ENCODE measurements at regions not wholly inside any gene's neighbourhood (a gene's known extent, or its start where the extent isn't known, plus 50 kb on each side); places are given as distances from the start of the nearest gene placed in this dataset.

DNA sequence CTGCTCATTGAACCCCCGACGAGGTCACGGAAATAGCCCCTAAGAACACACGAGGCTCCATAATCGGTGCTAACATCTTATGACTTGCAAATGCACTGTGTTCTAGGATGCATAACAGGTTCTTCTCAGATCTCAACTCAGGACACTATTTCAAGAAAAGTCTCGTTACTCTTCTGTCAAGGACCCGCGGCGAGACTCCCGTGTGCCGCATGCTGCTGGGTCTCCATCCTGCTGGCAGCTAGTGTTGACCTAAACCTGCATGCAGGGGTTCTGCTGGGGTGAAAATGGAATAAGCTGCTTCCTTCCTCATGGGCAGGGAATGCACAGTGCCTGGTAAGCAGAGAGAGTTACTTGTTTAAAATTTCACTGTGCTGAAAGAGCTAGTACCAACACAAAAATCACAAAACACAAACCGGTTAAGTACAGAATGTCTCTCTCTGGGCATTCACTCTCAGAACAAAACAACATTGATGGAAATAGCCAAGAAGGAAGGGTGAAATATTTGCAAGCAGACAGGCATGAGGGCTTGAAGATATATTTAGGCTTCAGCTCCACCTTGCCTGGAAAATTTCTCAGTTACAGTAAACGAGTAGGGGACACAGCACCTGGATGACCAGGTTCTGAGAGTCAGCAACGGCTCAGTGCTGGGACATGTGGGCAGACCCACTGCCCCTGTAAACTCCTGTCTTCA lies 416.5 kb downstream of the GADD45G start:
- no peak for DNase-seq
- Mint-ChIP-seq H3K9me3 (no peaks in the 10 kb centered on the region), H3K36me3 (ENCODE audit: low read depth) (no peaks in the 10 kb centered on the region), H3K27ac (no peak overlapping the region), H3K27me3 (peaks cover 28% of the 10 kb centered on the region), H3K4me1 (ENCODE audit: low read depth) (no peaks in the 10 kb centered on the region), H3K4me3 (no peak overlapping the region)

DNA sequence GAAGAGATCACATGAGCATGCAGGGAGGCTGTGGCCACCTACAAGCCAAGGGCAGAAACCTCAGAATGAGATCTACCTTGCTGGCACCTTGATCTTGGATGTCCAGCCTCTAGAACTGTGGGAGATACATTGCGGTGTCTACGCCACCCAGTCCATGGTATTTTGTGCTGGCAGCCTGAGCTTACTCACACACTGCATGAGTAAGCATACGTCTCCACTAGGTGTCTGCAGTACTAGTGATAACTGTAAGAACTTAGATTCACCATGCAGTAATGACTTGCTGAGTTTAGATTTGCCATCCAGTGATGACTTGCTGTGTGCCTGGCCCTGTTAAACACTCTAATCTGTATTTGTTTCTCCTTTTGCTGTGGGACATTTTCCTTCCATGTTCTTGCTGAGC lies 417.7 kb downstream of the GADD45G start:
- peaks cover 28% of the 10 kb centered on the region for H3K27me3 Mint-ChIP-seq
- no peak overlapping the region for H3K27ac Mint-ChIP-seq
- DNase-seq: no peak
- H3K36me3 Mint-ChIP-seq (ENCODE audit: low read depth): no peaks in the 10 kb centered on the region
- no peaks in the 10 kb centered on the region for H3K9me3 Mint-ChIP-seq
- no peak overlapping the region for H3K4me3 Mint-ChIP-seq
- H3K4me1 Mint-ChIP-seq (ENCODE audit: low read depth): no peaks in the 10 kb centered on the region

DNA sequence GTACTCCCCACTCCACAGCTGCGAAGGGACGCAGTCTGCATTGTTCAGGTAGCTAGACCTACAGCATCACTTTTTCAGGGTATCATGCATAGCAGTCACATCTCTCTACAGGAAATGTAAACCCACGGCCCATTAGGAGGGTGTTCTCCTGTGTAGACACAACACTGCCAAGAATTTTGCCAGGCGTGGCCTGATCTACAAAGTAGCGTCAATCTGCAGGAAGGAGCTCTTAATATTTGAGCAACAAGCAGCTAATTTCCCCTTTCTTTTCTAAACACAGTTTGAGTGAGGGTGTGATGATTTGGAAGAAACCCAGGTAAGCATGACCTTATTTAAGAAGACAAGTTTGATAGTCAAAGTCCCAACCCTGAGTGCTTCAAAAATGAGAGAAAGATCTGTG lies 419.0 kb downstream of the GADD45G start:
- DNase-seq: no peak
- H3K27me3 Mint-ChIP-seq: peaks cover 28% of the 10 kb centered on the region
- H3K9me3 Mint-ChIP-seq: no peaks in the 10 kb centered on the region
- H3K4me3 Mint-ChIP-seq: no peak overlapping the region
- no peaks in the 10 kb centered on the region for H3K4me1 Mint-ChIP-seq (ENCODE audit: low read depth)
- H3K36me3 Mint-ChIP-seq (ENCODE audit: low read depth): no peaks in the 10 kb centered on the region
- H3K27ac Mint-ChIP-seq: no peak overlapping the region

GRCh38 chr9:90024409-90024808 lies 419.6 kb downstream of the GADD45G start:
- no peak for DNase-seq
- Mint-ChIP-seq H3K27ac (no peak overlapping the region), H3K4me3 (no peak overlapping the region), H3K4me1 (ENCODE audit: low read depth) (no peaks in the 10 kb centered on the region), H3K36me3 (ENCODE audit: low read depth) (no peaks in the 10 kb centered on the region), H3K27me3 (peaks cover 28% of the 10 kb centered on the region), H3K9me3 (no peaks in the 10 kb centered on the region)

DNA sequence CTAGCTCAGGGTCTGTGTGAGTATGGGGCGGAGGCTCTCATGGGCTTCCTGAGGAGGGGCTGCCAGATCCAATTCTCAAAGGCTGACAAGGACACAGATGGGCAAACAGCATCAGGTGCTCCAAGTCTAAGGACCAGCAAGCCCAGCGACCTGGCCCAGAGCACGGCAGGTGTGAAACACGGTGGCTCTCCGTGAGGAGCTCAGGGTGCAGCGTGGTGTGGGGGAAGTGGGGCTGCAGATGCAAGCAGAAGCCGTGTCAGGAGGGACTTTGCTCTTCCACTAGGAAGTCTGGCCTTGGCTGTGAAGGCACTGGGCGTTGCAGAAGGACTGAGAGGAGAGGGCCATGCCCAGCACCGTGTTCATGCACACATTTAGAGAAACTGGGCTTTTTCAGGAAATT lies 420.0 kb downstream of the GADD45G start:
- Mint-ChIP-seq H3K27ac (no peak overlapping the region), H3K27me3 (peaks cover 28% of the 10 kb centered on the region), H3K36me3 (ENCODE audit: low read depth) (no peaks in the 10 kb centered on the region), H3K4me1 (ENCODE audit: low read depth) (no peaks in the 10 kb centered on the region), H3K9me3 (no peaks in the 10 kb centered on the region), H3K4me3 (no peak overlapping the region)
- DNase-seq: no peak

GRCh38 chr9:90025816-90026215 lies 421.0 kb downstream of the GADD45G start:
- no peak for DNase-seq
- Mint-ChIP-seq H3K27ac (no peak overlapping the region), H3K27me3 (peaks cover 24% of the 10 kb centered on the region), H3K36me3 (ENCODE audit: low read depth) (no peaks in the 10 kb centered on the region), H3K9me3 (no peaks in the 10 kb centered on the region), H3K4me1 (ENCODE audit: low read depth) (no peaks in the 10 kb centered on the region), H3K4me3 (no peak overlapping the region)

GRCh38 chr9:90027296-90027790 lies 422.5 kb downstream of the GADD45G start:
- Mint-ChIP-seq H3K36me3 (ENCODE audit: low read depth) (no peaks in the 10 kb centered on the region), H3K4me3 (no peak overlapping the region), H3K9me3 (no peaks in the 10 kb centered on the region), H3K27ac (no peak overlapping the region), H3K27me3 (peaks cover 18% of the 10 kb centered on the region), H3K4me1 (ENCODE audit: low read depth) (no peaks in the 10 kb centered on the region)
- DNase-seq: no peak

DNA sequence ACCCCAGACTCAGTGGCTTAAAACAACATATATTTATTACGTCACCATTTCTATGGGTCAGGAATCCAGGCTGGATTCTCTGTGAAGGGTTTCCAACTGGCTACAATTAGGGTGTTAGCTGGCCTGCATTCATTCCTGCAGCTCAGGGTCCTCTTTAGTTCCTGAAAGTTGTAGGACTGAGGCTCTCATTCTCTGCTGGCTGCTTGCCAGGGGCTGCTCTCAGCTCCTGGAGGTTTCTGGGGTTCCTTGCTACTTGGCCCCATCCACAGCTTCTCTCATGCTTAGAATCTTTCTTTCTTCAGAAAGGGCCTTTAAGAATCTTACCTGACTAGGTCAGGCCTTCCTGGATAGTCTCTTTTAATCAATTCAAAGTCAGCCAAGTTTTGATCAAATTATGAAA lies 424.6 kb downstream of the GADD45G start:
- Mint-ChIP-seq H3K27ac (no peak overlapping the region), H3K36me3 (ENCODE audit: low read depth) (no peaks in the 10 kb centered on the region), H3K9me3 (no peaks in the 10 kb centered on the region), H3K4me3 (no peak overlapping the region), H3K4me1 (ENCODE audit: low read depth) (no peaks in the 10 kb centered on the region), H3K27me3 (peaks cover 11% of the 10 kb centered on the region)
- DNase-seq: no peak

- H3K9me3 Mint-ChIP-seq: no peaks in the 10 kb centered on the region
- no peak overlapping the region for H3K4me3 Mint-ChIP-seq
- H3K4me1 Mint-ChIP-seq (ENCODE audit: low read depth): no peaks in the 10 kb centered on the region
- no peaks in the 10 kb centered on the region for H3K36me3 Mint-ChIP-seq (ENCODE audit: low read depth)
- DNase-seq: no peak
- peaks cover 5% of the 10 kb centered on the region for H3K27me3 Mint-ChIP-seq
- H3K27ac Mint-ChIP-seq: no peak overlapping the region
These were observed 425.2 kb downstream of the GADD45G start for GRCh38 chr9:90029996-90030395.

DNA sequence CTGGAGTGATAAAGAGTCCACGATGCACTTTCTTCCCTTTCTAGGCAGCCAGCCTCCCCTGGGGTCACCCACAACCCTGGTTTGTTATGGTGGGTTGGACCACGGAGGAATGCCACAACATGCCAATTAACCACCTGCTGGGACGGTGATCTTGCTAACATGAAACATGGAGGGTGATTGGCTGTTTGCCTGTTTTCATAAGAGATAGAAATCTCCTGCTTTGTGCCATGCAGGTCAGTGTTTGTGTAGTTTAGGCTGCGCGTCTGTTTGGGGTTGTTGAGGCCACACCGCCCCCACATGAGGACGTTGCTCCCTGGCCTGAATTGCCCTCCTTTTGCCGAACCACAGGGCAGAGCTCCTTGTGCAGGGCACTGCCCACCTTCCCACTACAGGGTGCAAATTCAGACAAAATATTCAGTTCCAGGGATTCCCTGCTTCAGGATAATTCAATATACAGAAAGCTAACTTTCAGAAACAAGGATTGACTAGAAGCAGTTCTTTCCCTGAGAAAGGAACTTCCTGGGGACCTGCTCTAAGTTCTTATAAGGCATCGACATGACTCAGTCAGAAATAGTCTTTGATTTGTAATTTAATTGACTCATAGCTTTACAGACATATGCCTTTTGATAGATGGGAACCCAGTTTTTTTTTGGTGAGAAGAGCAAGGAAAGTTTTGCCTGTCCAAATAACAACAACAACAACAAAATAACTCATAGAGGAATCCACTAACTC lies 427.6 kb downstream of the GADD45G start:
- no peaks in the 10 kb centered on the region for H3K9me3 Mint-ChIP-seq
- H3K4me3 Mint-ChIP-seq: no peak overlapping the region
- H3K27ac Mint-ChIP-seq: no peak overlapping the region
- DNase-seq: no peak
- H3K36me3 Mint-ChIP-seq (ENCODE audit: low read depth): no peaks in the 10 kb centered on the region
- H3K27me3 Mint-ChIP-seq: no peaks in the 10 kb centered on the region
- no peaks in the 10 kb centered on the region for H3K4me1 Mint-ChIP-seq (ENCODE audit: low read depth)

- no peak overlapping the region for H3K4me3 Mint-ChIP-seq
- H3K27ac Mint-ChIP-seq: no peak overlapping the region
- H3K36me3 Mint-ChIP-seq (ENCODE audit: low read depth): no peaks in the 10 kb centered on the region
- no peaks in the 10 kb centered on the region for H3K27me3 Mint-ChIP-seq
- no peak for DNase-seq
- no peaks in the 10 kb centered on the region for H3K9me3 Mint-ChIP-seq
- H3K4me1 Mint-ChIP-seq (ENCODE audit: low read depth): no peaks in the 10 kb centered on the region
These were observed 428.3 kb downstream of the GADD45G start for GRCh38 chr9:90033028-90033650.

DNA sequence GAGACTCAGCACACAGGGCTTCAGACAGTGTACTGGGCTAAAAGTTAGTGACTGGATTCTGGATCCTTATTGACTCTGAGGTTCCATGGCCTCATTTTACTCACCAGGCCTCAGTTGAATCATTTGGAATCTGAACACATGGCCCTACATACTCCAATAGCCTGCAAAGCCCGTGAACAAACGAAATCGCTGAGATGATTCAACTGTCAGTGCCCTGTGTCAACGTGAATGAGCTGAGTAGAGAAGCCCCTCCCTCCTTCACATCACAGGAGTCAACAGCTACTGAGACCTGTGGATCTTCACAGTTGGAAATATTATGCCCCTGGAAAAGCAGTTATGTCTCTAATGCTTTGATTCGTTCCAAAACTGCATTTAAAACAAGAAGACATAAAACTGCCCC lies 429.3 kb downstream of the GADD45G start:
- DNase-seq: no peak
- Mint-ChIP-seq H3K36me3 (ENCODE audit: low read depth) (no peaks in the 10 kb centered on the region), H3K27ac (no peak overlapping the region), H3K27me3 (no peaks in the 10 kb centered on the region), H3K4me1 (ENCODE audit: low read depth) (no peaks in the 10 kb centered on the region), H3K9me3 (no peaks in the 10 kb centered on the region), H3K4me3 (no peak overlapping the region)

- Mint-ChIP-seq H3K4me3 (no peak overlapping the region), H3K9me3 (no peaks in the 10 kb centered on the region), H3K4me1 (ENCODE audit: low read depth) (no peaks in the 10 kb centered on the region), H3K27me3 (no peaks in the 10 kb centered on the region), H3K27ac (no peak overlapping the region), H3K36me3 (ENCODE audit: low read depth) (no peaks in the 10 kb centered on the region)
- DNase-seq: no peak
These were observed 430.7 kb downstream of the GADD45G start for GRCh38 chr9:90035471-90035870.

- Mint-ChIP-seq H3K4me3 (no peak overlapping the region), H3K27me3 (no peaks in the 10 kb centered on the region), H3K27ac (no peak overlapping the region), H3K9me3 (no peaks in the 10 kb centered on the region), H3K36me3 (ENCODE audit: low read depth) (no peaks in the 10 kb centered on the region), H3K4me1 (ENCODE audit: low read depth) (no peaks in the 10 kb centered on the region)
- DNase-seq: no peak
These were observed 432.5 kb downstream of the GADD45G start for GRCh38 chr9:90037146-90037797.

DNA sequence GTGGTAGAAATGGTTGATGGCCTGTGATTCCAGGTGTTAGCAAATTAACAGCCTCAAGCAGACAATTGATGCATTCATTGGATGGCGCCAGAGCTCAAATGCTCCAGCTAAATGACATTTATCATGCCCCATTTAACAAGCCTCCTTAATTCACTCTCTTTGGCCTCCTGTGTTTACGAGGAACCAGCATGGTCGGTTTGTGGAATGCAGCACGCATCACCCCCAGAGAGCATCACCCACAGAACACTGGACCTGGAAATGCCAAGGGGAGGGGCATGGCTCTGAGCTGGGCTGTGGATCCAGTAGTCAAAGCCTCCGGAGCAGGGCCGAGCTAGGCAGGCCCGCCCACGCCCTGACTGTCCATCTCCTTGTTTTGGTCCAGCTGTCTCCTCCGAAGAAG lies 434.0 kb downstream of the GADD45G start:
- Mint-ChIP-seq H3K4me1 (ENCODE audit: low read depth) (no peaks in the 10 kb centered on the region), H3K27ac (no peak overlapping the region), H3K36me3 (ENCODE audit: low read depth) (no peaks in the 10 kb centered on the region), H3K4me3 (no peak overlapping the region), H3K27me3 (no peaks in the 10 kb centered on the region), H3K9me3 (no peaks in the 10 kb centered on the region)
- DNase-seq: no peak

Measured in activated T-cell treated with anti-CD3 and anti-CD28 coated beads, Interleukin-2, amount 50 U/mL, for 24 hours (primary cell).